Skin epidermis (tissue), 12 donors: ENCODE measurements at regions not wholly inside any gene's neighbourhood (a gene's known extent, or its start where the extent isn't known, plus 50 kb on each side); places are given as distances from the start of the nearest gene placed in this dataset.
"Not testable (repeated sequence)": the region's sequence is repeated elsewhere in the genome, so short reads cannot be mapped to it uniquely, and the experiment has no call there.

ENCODE experiments used
- H3K27ac ChIP-seq, 21 experiments: fragments of 200-600 bp; sonication (generic) in 11 of 21; one replicate each; pipeline ENCODE4 v1.5.0; 2020; ENCODE audit warnings: mild to moderate bottlenecking in 3 of 21, inconsistent platforms in 2 of 21, moderate library complexity in 2 of 21
- H3K4me3 ChIP-seq, 7 experiments: fragments of 200-600 bp; sonication (generic) in 2 of 7; one replicate each; pipeline ENCODE4 v1.5.0; 2020; ENCODE audit warnings: inconsistent platforms in 2 of 7, mild to moderate bottlenecking in 2 of 7, moderate library complexity in 1 of 7

DNA sequence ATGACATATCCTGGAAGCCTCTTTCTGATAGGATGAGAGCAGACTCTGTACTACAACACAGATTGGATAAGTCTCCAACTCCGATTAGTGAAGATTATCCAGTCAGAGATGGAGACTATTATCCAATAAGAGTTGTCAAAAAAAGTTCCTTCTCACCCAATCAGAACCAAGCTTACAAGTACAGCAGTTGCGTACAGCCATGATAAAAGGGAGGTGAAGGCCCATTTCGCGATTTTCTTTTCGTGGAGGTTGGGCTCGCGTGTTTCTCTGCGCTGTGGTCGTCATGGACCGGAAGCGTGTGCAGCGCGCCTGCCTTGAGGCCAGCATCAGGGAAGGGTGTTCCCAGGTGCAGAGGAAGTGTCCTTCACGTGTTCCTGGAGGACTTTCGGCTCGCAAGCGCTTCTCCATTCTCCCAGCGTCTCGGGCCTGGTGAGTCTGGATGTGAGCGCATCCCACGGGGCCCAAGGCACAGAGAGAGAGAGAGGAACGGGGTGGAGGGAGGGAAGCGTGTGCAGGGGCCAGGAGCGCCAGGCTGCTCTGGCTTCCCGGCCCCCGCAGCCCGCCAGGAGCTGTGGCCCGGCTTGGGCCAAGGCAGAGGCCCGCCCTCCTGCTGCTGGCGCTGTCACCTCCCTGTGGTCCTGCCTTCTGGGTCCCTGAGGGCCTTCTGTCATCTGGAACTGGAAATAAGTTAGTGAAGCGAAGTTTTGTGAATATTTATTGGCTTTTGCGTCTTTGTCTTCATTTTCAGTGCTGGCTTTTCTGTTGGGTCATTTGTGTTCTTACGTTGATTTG, 53.9 kb downstream of the CDRT15L2 start:
- not testable (repeated sequence) for H3K27ac ChIP-seq, H3K4me3 ChIP-seq

DNA sequence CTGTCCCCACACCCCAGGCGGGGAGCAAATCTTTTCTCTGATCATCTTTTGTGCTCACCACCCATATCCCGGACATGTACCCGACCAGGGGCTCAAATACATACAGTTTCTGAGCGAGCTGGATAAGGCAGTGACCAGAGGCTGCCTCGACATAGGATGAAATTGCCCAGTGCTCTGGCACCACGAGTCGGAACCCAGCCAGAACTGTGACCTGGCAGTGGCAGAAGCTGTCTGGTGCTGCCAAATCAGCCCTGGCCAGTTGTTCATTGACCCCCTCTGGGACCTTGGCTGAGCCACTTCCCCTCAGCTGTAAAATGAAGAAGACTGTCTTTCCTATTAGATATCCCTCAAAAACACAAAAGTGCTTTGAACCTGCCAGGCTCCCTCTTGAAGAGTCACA, 60.6 kb downstream of the CDRT15L2 start:
- not testable (repeated sequence) for H3K4me3 ChIP-seq, H3K27ac ChIP-seq

DNA sequence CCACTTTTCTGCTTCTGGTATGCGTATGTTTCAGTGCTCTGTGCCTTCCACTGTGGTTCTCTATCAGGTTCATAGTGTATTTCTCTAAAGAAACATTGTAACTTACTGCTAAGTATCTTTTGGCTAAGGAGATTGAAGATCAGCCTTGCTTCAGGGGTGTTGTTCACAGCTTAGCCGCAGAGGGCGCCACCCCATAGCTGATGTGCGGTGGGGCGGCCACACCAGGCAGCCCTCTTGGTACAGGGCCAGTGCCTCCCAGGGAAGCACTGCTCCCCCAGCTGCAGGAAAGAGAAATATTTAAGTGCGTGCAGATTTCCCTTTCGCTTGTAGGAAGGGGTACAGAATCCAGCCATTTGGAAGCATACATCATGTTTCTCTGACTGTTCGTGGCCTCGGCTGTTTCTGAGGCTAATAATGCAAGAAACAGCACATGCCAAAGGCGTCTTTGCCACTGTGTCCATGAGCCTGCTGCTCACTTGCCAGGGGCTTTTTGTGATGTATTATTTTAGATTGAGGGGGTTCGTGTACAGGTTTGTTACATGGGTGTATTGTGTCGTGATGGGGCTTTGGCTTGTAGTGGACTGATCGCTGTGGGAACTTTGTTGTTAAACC, 67.2 kb downstream of the CDRT15L2 start:
- not testable (repeated sequence) for H3K27ac ChIP-seq, H3K4me3 ChIP-seq

DNA sequence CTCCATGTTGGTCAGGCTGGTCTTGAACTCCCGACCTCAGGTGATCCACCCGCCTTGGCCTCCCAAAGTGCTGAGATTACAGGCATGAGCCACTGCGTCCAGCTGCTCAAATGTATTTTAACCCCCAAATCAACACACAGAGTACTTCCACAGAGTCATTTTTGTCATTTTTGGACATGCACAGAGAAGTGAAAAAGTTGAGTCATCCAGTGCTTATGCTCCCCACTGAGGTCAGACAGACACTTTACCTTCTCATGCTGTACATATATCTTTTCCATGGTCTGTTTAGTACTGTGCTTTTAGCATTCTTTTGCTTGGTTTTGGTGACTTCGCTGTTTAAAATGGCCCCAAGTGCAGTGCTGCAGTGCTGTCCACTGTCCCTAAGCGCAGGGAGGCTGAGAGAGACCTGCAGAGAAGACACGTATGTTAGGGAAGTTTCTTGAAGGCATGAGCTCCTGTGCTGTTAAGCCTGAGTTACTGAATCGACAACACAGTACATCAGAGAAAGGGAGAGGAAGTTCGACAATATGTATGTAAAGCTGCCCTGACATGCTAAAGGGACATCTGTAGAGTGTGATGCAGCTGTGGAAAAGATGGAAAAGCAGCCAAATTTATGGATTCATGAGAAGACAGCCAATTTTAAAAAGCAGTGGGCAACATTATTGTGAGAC, 69.7 kb downstream of the CDRT15L2 start:
- not testable (repeated sequence) for H3K27ac ChIP-seq, H3K4me3 ChIP-seq

DNA sequence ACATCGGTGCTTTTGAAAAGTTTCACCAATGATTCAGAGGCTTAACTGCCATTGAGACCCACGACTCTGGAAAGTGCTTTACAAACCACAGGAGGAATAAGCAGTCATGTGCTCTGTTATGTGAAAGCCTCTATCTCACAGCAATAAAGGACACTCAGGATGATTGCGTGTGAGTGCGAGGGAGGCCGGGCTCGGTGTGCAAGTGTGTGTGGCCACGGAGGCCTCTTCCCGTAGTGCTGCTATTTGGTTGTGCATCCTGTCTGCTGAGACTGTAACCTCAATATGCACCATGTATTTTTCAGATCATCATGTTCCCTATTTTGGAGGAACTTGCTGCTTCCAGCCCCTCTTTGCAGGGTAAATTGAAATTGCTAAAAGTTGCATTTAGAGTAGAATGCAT, 71.5 kb downstream of the CDRT15L2 start:
- not testable (repeated sequence) for H3K27ac ChIP-seq, H3K4me3 ChIP-seq

DNA sequence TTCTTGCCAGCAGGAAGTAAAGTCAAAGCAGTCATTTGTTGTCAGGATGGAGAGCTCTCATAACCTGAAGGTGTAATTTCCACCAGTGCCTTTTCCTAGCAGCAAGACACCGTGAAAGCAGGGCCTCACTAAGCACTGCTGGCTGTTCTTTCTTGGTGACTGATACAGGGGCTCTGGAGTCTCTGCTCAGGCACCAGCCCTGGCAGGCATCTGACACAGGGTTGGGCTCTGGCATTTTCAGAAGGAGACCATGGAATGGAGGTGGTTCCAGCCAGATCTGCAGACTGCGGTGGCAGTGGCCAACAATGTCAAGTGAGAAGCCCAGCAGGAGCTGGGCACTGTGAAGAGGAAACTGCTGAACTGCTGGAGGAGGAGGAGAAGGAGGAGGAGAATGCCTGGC, 72.2 kb downstream of the CDRT15L2 start:
- H3K27ac ChIP-seq, H3K4me3 ChIP-seq: not testable (repeated sequence)

DNA sequence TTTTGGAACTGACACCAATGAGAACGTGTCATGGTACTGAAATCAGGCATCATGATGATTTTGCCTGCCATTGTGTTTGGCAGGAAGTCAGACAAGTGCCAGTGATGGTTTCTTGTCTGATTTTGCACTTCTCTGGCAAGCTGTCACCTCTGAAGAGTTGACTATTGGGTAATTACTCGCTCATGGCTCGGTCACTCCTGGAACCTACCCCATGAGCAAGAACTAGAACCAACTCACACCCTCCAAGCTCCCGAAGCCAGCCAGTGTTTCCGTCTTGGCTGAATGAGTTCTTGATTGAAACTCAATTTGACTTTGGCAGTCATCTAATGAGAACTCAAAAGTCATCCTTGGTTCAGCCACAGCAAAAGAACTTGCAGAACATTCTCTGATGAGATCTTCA, 73.9 kb downstream of the CDRT15L2 start:
- not testable (repeated sequence) for H3K4me3 ChIP-seq, H3K27ac ChIP-seq

DNA sequence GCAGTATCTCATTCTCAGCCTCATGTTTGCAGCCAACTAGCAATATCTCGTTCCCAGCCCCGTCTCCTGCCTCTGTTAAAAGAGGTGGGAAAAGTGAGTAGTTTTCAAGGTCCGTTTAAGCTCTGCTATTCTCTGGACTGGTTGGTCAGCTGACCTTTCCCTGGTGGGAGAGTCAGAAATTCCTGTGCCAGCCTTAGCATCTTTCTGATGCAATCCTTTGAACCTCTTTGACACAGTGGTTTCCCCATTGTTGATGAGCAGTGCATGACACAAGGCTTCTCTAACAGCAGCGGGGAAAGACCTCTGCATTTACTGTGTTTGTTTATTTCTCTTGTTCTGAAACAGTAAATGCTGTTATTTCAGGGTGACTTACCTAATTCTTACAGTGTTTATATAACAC, 74.6 kb downstream of the CDRT15L2 start:
- not testable (repeated sequence) for H3K27ac ChIP-seq, H3K4me3 ChIP-seq

DNA sequence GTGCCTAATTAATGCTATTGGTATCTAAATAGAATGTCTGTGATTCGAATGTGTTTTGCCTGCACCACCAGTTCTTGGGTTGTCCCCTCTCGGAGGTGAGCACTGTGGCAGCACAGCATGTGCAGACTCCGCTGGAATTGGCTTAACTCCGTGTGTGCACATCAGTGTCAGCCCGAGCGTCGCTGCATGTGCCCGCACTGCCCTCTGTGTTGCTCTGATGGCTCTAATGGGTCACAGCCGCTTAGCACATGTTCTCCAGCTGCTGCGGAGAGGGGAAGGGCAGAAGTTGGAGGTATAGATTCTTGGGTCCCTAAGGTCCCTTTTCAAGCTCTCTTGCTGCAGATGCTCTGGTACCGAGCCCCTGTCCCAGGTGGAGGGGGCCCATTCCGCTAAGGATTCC, 75.1 kb downstream of the CDRT15L2 start:
- not testable (repeated sequence) for H3K4me3 ChIP-seq, H3K27ac ChIP-seq

DNA sequence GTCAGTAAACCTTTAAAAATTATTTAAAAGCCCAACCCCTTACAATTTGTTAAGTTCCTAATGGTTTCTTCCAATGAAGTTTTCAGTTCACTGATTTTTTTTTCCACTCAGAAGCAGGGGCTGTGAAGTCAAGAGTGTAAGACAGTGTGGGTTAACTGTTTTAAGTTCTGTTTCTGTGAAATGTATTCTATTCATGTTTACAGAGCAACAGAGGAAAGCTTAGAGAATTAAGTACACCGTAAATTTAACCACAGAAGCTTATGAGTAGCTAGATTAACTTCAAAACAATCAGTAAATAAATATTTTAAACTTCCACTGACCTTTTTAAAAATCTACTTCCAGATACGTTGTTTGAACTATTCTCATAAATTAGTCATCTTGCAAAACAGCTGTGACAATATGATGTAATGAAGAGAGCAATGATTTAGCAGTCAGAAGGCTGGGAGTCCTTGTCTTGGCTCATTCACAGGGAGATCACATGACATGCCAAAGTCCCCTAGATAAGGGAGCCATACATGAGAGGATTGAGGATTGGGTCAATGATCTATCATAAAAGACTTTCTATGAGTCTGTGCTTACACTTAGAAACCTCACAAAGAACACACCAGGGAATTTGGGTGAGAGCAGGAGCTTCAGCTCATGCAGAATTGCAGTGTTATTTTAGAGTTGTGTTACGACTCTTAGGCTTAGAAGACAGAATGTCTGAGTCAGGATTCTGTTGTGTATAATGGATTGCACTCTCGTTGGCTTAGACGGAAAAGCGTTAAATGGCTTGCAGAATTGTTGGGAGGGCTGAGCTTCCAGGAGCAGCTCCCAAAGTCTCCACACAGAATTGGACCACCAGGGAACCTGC, 85.8 kb downstream of the CDRT15L2 start:
- not testable (repeated sequence) for H3K4me3 ChIP-seq, H3K27ac ChIP-seq

DNA sequence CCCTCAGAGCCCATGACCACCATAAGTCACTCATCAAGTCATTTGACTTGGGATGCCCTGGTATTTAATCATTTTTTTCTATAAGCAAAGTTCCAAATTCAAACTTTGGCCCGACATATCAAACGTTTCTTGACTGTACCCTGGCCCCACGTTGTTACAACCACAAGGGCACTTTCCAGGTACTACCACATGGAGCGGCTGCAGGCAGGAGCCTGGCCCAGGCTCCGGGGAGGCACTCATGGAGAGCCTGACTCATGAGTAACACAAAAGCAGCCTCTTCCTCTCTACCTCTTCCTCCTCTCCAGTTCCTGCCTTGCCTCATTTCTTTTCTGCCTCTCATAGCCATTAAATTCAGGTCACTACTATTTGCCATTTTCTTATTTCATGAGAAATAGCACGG, 87.2 kb downstream of the CDRT15L2 start:
- not testable (repeated sequence) for H3K4me3 ChIP-seq, H3K27ac ChIP-seq

DNA sequence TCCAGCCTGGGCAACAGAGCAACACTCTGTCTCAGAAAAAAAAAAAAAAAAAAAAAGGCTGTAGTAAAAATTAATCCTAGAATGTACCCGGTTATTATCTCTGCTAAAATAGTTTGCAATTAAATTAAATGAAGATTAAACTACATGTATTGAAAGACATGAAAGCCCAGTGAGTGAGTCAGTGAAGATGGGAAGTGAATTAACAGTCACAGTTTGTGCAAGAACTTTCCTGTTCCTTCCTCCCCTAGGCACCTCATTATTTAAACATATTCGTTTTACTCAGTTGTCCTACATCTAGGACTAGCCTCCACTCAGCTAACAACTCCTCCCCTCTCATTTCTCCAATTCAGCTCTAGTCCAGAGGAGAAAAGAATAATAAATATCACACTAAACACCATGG, 88.2 kb downstream of the CDRT15L2 start:
- not testable (repeated sequence) for H3K4me3 ChIP-seq, H3K27ac ChIP-seq

DNA sequence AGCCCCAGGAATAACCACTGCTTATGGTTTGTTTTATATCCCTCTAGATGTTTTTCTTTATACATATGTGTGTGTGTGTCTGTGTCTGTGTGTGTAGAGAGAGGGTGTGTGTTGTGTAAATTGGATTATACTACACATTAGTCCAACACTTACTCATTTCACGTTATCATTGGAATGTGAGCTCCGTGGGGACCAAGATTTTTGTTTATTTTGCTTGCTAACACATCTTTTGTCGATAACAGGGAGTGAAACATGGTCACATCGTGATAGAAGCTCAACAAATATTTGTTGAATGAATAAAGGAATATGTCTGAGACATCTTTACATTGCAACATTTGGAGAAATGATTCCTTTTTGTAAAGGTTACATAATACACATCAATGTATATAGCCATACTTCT, 88.8 kb downstream of the CDRT15L2 start:
- not testable (repeated sequence) for H3K27ac ChIP-seq, H3K4me3 ChIP-seq

DNA sequence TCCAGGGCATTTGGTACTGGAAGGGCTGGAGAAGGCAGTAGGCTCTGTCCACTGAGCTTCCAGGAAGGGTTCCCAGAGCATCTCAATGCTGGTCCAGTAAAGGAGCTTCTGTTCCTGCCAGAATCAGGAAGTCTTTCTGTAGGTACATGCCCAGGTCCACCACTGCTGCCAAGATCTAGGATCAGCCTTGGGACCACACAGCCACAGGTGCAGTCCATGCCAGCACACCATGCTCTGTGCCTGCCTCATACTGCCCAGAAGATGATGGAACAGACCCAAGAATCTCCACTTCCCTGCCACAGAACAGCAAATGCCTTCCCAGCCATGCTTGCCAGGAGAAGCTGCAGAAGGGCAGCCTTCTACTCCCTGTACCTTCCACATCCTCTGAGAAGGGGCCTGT, 89.3 kb downstream of the CDRT15L2 start:
- not testable (repeated sequence) for H3K27ac ChIP-seq, H3K4me3 ChIP-seq

DNA sequence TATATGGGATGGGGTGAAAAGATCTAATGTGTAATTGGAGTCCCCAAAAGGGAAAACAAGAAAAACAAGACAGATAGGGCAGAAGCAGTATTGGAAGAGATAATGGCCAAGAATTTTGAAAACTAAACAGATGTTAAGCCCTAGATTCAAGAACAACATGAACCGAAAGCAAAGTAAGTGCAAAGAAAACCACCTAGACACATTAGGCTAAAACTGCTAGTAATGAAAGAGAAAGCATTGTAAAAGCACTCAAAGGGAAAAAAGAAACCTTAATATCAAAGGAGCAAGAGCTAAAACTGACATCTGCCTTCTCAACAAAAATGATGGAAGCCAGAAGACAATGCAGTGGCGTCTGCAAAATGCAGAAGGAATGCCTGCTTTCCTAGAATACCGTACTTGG, 91.0 kb downstream of the CDRT15L2 start:
- H3K27ac ChIP-seq, H3K4me3 ChIP-seq: not testable (repeated sequence)

DNA sequence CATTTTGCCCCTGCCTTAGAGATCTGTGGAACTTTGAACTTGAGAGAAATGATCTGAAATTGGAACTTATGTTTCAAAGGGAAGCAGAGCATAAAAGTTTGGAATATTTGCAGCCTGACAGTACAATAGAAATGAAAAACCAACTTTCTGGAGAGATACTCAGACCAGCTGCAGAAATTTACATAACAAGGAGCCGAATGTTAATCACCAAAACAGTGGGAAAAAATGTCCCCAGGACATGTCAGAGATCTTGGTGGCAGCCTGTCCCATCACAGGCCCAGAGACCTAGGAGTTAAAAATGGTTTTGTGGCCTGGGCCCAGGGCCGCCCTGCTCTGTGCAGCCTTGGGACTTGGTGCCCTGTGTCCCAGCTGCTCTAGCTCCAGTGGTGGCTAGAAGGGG, 94.8 kb downstream of the CDRT15L2 start:
- not testable (repeated sequence) for H3K4me3 ChIP-seq, H3K27ac ChIP-seq

DNA sequence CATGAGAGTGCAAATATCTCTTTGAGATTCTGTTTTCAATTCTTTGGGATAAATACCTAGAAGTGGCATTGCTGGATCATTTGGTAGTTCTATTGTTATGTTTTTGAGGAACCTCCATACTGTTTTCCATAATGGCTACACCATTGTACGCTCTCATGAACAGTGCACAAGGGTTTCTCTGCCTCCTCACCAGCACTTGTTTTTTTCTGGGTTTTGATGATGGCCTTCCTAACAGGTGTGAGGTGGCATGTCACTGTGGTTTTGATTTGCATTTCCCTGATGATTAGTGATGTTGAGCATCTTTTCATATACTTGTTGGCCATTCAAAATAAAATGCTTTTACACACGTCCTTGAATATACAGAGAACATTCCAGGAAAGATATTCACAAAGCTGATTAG, 96.2 kb downstream of the CDRT15L2 start:
- H3K27ac ChIP-seq, H3K4me3 ChIP-seq: not testable (repeated sequence)

DNA sequence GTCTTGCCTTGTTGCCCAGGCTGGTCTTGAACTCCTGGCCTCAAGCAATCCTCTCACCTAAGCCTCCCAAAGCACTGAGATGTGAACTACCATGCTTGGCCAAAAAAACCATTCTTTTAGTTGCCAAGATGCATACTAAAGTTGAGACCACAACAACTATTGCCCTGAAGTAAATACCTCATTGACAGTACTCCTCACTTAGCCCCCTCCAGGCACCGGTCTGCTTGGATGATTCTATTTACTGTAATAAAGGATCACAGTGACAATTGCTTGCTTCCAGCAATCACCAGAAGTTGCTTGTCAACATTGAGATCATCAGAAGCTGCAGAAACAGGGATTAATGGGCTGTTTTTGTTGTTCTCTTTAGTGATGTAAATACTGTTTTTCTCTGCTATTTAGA, 97.1 kb downstream of the CDRT15L2 start:
- not testable (repeated sequence) for H3K4me3 ChIP-seq
- H3K27ac ChIP-seq = peak overlapping the region in 1 of 21 experiments; percentile 15

DNA sequence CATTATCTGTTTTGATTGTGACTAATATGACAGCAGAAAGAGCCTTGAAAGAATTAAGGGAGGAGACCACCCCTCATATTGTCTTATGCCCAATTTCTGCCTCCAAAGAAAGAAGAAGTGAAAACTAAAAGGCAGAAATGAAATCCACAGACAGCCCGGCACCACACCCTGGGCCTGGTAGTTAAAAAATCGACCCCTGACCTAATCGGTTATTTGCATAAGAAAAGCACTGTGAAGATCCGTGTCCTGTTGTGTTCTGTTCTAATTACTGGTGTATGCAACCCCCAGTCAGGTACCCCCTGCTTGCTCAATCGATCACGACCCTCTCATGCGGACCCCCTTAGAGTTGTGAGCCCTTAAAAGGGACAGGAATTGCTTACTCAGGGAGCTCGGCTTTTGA, 97.9 kb downstream of the CDRT15L2 start:
- not testable (repeated sequence) for H3K4me3 ChIP-seq
- peak overlapping the region in 1 of 21 experiments; percentile 49 for H3K27ac ChIP-seq

DNA sequence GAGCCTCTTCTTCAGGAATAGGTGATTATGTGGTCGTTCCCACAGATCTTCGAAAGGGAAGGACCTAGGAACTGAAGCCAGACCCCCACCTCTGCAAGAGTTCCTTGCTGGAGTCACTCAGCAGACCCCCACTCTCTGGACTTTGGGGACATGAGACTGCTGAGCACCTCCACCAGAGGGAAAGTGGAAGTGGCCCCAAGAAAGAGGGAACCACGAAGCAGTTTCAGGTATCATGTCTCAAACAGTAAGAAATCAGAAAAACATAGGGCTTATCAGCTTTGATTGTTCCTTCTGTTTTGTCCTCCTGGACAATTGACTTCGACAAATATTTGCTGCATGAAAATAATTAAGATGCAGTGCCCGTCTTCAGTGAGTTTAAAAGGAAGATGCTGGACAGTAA, 98.9 kb downstream of the CDRT15L2 start:
- H3K27ac ChIP-seq = peak overlapping the region in 1 of 21 experiments; percentile 46
- not testable (repeated sequence) for H3K4me3 ChIP-seq
